Activated CD8-positive, alpha-beta memory T cell treated with anti-CD3 and anti-CD28 coated beads, Interleukin-2, amount 50 U/mL, for 1 hour (primary cell): ENCODE measurements at regions not wholly inside any gene's neighbourhood (a gene's known extent, or its start where the extent isn't known, plus 50 kb on each side); places are given as distances from the start of the nearest gene placed in this dataset.
"Not testable (repeated sequence)": the region's sequence is repeated elsewhere in the genome, so short reads cannot be mapped to it uniquely, and the experiment has no call there.

Experiments
- DNase-seq: peaks from one replicate; pipeline ENCODE4 v3.0.0-alpha.2; 2020; ENCODE audit errors: extremely low read depth

- DNase-seq: no peak
Measured at GRCh38 chr13:76349700-76350099, 536.5 kb downstream of the KCTD12 start.

DNA sequence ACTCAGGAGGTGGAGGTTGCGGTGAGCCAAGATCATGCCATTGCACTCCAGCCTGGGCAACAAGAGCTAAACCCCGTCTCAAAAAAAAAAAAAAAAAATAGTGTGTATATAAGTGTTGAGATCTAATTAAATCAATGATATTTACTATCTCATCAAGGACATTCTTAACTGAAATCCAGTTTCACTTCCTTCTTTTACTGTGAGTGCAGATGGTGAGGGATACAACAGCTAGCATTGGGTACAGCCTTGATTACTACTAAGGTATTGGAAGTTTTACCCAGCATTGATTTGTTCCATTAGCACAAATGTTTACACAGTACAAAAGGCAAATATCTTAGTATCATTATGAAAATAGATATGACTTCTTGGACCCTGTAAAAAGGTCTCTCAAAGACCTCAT is 546.6 kb downstream of the KCTD12 start:
- no peak for DNase-seq

DNA sequence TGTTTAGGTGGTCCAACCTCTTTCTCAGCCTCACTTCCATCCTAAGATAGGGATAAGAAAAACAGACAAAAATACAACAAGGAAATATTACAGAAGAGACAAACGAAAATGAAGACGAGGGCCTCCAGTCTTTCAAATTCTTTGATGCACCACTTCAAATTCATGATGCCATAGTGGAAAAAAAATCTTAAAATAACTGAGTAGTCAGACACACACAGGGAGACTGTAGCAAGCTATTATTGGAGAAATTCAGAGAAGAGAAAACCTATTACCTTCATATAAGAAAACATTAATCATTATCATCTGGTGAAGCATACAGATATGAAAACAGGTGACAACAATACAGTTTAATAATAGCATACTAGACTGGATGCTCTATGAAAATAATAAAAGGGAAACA is 548.2 kb downstream of the KCTD12 start:
- no peak for DNase-seq

- DNase-seq: no peak
Measured at GRCh38 chr13:76336889-76337844, 549.0 kb downstream of the KCTD12 start.

- DNase-seq: no peak
Measured at GRCh38 chr13:76335463-76335862, 550.7 kb downstream of the KCTD12 start.

- no peak for DNase-seq
Measured at GRCh38 chr13:76331943-76332712, 554.1 kb downstream of the KCTD12 start.

GRCh38 chr13:76330761-76331160 is 555.4 kb downstream of the KCTD12 start:
- no peak for DNase-seq

DNA sequence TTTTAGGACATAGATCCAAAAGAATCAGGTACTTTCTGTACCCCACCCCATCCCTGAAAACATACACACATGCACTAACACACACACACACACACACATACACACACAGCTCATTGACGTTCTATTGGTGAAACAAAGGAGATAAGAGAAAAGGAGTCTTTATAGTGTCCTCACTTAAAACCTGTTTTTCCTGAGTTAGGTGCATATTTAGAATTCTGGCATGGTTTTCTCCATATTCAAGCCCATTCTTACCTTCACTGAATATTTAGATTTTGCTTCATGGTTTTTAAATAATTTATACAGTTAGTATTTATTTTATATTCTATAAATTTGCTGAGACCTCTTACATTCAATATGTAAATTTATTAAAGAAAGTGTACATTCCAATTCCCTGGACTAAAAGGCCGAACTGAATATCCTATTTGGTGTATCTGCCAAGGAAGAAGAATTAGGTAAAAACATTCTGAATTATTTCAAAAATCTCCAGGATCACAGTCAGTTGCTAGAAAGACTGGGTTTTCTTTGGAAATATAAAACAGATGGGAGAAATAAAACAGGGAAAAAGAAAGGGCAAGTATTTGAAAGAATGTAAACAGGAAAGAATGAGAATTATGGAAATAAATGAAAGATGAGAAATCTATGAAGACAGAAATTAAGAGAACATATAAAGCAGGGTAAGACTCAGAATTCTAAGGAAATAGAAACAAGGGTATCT is 556.2 kb downstream of the KCTD12 start:
- DNase-seq: no peak

DNA sequence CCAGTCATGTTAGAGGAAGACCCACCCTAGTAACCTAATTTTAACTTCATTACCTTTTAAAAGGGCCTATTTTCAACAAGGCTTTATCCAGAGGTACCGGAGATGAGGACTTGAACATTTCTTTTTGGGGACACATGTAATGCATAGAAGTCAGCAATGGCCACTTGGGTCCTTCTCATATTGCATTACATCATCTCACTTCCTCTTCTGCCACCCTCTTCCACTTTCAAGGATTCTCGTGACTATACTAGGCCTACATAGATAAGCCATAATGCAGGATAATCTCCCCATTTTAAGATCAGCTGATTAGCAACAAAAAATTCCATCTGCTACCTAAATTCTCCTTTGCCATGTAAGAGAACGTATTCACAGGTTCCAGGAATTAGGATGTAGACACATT is 557.2 kb downstream of the KCTD12 start:
- no peak for DNase-seq

DNA sequence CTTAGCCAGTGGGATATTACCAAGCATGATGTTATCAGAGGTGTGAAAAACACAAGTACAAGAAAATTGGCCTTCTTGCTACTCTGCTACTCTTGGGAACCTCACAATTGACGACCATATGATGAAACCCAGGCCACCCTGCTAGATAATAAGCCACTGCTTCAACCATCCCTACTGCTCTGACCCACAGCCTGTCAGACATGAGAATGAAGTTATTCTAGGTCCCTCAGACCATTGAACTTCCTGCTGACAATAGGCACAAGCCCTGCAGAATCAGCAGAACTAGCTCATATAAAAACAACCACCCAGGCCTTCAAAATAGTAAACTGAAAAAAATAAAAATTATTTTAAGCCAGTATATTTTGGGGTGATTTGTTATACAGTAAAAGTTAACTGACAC is 559.9 kb downstream of the KCTD12 start:
- DNase-seq: no peak

- DNase-seq: no peak
Measured at GRCh38 chr13:76319921-76320320, 566.3 kb downstream of the KCTD12 start.

DNA sequence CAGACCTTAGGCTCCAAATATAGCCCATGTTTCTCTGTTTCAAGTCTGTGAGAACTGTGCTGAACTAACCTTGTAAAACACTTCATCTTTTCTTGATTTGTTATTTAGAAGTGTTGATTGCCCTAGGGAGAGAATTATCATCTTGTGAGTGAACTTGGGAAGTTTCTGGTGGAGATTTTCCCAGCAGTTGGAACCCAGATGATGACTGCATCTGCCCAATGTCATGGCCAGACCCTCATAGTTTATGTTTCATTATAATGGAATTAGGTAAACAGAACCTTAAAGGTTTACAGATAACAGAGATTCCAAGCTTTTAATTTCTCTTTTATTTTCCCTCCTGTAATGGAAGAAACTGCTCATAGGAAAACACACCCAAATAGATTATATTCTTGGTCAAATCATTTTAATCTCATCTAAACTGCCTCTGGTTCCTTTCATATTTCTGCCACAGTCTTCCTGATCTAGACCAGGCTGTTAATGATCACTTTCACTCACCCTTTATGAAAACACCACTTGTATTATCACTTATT is 569.1 kb downstream of the KCTD12 start:
- DNase-seq: no peak

DNA sequence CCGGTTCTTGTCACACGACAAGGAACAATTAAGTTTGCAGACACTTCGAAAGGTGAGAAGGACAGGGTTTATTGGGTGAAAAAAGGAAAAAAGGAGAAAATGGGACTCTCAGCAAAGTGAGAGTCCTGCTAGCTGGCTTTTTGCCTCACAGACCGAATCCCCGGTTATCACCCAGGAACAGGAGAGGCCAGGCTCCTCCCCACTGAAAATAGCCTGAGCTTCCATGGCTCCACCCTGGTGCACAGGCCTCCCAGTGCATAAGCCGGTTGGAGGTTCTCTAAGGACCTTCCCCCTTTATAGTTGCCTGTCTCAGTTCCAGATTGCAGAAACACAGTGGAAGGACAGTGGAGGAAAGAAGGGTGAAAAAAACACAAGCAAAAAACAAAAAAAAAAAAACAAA is 571.7 kb downstream of the KCTD12 start:
- DNase-seq: no peak

DNA sequence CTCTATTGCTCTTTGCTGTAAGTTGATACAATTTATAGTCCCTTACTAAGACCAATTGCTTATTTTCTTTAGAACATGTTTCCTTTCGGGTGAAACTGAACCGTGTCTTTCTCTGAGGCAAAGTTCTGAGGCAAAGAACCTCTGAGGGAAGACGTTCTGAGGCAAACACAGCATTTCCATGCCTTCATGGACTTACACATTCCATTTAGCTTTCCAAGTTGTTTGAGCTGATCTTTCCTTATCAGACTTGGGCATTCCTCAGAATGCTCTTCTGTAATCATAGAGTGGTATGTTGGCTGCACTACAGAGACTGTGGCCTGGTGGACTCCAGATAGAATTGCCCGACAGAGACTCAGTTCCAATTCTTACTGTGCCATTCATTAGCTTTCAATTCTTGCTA is 579.1 kb downstream of the KCTD12 start:
- no peak for DNase-seq

DNA sequence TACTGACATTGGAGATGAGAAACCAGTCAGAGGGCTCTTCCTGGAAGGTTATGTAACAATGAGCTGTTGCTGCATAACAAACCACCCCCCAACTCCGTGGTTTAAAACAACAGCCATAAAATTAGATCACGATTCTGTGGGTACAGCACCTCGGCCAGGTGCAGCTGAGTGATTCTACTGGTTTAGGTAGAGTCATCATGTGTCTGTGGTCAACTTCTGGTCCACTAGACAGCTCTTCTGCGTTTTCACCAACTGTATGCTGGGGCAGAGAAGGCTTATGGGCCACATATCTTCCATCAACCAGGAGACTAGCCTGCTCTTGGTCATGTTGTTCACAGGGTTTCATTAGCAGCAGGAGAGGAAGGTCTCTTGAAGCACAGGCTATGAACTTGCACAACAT is 585.5 kb downstream of the KCTD12 start:
- DNase-seq: no peak

DNA sequence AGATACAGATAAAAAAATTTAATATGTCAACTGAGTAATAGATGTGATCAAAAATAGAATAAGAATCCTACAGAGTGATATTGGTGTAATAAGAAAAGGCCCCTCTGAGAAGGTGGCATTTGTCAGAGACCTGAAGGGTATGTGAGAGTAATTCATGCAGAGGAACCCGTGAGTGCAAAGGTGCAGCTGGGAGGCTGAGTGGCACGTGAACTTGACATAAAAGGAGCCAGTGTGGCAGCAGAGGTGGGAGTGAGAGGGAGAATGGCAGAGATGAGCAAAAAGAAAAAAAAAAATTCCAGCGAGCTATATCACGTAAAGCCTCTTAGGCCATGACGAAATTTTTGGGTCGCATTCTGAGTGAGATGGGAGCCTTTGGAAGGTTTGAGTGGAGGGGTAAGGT is 588.9 kb downstream of the KCTD12 start:
- no peak for DNase-seq

- DNase-seq: no peak
Measured at GRCh38 chr13:76296751-76297150, 589.5 kb downstream of the KCTD12 start.

DNA sequence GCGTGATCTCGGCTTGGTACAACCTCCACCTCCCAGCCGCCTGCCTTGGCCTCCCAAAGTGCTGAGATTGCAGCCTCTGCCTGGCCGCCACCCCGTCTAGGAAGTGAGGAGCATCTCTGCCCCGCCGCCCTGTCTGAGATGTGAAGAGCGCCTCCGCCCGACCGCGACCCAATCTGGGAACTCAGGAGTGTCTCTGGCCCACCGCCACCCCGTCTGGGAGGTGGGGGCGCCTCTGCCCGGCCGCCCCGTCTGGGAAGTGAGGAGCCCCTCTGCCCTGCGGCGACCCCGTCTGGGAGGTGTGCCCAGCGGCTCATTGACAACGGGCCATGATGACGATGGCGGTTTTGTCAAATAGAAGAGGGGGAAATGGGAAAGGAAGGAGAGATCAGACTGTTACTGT is 591.2 kb downstream of the KCTD12 start:
- DNase-seq: not testable (repeated sequence)

GRCh38 chr13:76293751-76294150 is 592.5 kb downstream of the KCTD12 start:
- no peak for DNase-seq

DNA sequence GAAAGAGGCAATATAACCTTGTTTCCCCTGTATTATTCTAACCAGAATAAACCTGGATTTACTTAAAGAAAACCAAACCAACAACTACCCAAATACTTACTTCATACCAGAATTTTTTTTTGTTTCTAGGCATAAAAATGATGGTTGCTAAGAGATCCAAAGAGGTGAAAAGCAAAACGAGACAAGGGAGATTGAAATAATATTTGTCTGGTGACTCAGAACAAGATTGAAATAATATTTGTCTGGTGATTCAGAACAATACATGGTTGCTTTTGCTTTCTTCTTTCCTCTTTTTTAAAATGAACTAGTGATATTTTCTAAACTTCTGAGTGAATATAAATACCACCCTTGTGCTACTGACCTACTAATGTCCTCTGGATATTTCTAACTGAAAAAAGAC is 592.9 kb downstream of the KCTD12 start:
- no peak for DNase-seq

DNA sequence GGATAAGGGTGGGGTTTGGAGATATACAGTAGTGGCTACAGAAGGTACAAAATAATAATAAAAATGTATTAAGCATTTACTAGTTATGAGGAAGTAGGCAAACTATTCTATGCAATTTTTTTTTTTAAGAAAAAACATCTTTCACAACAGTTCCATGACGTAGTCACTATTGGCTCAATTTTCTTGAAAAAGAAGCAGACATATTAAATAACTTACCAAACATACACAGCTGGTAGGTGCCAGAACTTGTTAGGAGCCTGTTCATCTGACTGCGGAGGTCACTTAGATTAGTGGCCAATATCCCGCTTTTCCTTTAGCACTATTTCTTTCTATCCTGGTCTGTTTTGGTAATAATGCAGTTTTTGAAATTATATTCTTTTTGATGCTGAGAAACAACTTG is 593.5 kb downstream of the KCTD12 start:
- no peak for DNase-seq

DNA sequence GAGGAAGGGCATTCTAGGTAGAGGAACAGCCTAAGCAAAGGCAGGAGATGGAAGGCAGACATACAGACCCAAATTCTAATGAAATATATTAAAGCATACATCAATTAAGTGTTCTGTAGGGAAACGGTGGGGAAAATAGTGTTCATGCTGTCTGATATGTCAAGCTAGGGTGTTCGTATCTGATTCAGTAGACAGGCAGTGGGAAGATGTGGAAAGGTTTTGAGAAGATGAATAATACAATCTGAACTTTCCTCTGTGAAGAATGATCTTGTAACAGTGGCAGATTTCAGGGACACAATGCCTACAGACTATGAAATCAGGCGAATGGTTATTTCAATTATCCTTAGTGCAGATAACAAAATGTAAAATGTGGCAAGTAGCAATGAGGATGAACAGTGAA is 594.2 kb downstream of the KCTD12 start:
- DNase-seq: no peak
